Neuron (in vitro differentiated cells): ENCODE measurements at regions not wholly inside any gene's neighbourhood (a gene's known extent, or its start where the extent isn't known, plus 50 kb on each side); places are given as distances from the start of the nearest gene placed in this dataset.
"Not testable (repeated sequence)": the region's sequence is repeated elsewhere in the genome, so short reads cannot be mapped to it uniquely, and the experiment has no call there.

Experiments
- H2AFZ ChIP-seq: one replicate; pipeline ENCODE4 v1.6.1; 2013; ENCODE audit warnings: low read depth, mild to moderate bottlenecking, inconsistent platforms, low read length, moderate library complexity
- H3K27me3 ChIP-seq: one replicate; pipeline ENCODE4 v1.6.1; 2013; ENCODE audit warnings: low read length; ENCODE audit not compliant: insufficient read depth
- H3K36me3 ChIP-seq: one replicate; pipeline ENCODE4 v1.6.1; 2013; ENCODE audit warnings: low read length; ENCODE audit not compliant: insufficient read depth
- H3K4me1 ChIP-seq: one replicate; pipeline ENCODE4 v1.6.1; 2013; ENCODE audit warnings: low read length; ENCODE audit not compliant: insufficient read depth
- H3K4me3 ChIP-seq: 2 replicates; pipeline ENCODE4 v1.5.1; 2013; ENCODE audit warnings: mild to moderate bottlenecking, low read length, moderate library complexity
- H3K9me3 ChIP-seq: one replicate; pipeline ENCODE4 v1.6.1; 2013; ENCODE audit warnings: low read length

- Histone ChIP-seq H2AFZ (no peak overlapping the region), H3K36me3 (no peaks in the 10 kb centered on the region), H3K27me3 (no peaks in the 10 kb centered on the region), H3K9me3 (no peaks in the 10 kb centered on the region), H3K4me3 (no peak overlapping the region), H3K4me1 (no peaks in the 10 kb centered on the region)
These were observed 204.8 kb upstream of the CCDC54 start for GRCh38 chr3:107172411-107172810.

DNA sequence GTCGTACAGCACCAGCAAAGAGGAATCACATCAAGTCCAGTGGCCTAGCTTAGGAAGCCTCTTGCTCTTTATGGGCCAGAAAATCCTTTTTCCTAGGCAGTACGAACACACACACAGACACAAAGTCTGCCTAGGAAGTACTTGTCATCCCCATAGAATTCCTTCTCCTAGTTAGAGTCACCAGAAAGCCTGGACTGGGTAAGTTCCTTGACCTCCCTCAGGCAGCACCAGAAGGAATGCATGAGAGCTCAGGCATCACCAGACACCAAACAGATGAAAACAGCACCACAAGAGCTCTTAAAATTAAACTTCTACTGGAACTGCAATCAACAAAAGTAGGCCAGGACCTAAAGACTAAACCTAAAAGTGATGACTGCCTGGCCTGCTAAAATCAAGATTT lies 192.9 kb upstream of the CCDC54 start:
- Histone ChIP-seq H3K4me1 (no peaks in the 10 kb centered on the region), H3K27me3 (no peaks in the 10 kb centered on the region), H3K4me3 (no peak overlapping the region), H3K9me3 (no peaks in the 10 kb centered on the region), H3K36me3 (no peaks in the 10 kb centered on the region), H2AFZ (no peak overlapping the region)

GRCh38 chr3:107188262-107188661 lies 189.0 kb upstream of the CCDC54 start:
- no peaks in the 10 kb centered on the region for H3K9me3 ChIP-seq
- no peaks in the 10 kb centered on the region for H3K36me3 ChIP-seq
- no peaks in the 10 kb centered on the region for H3K4me1 ChIP-seq
- no peak overlapping the region for H2AFZ ChIP-seq
- H3K4me3 ChIP-seq = no peak overlapping the region
- no peaks in the 10 kb centered on the region for H3K27me3 ChIP-seq

GRCh38 chr3:107189158-107189791 lies 188.0 kb upstream of the CCDC54 start:
- Histone ChIP-seq H3K9me3 (no peaks in the 10 kb centered on the region), H3K4me3 (no peak overlapping the region), H2AFZ (no peak overlapping the region), H3K36me3 (no peaks in the 10 kb centered on the region), H3K27me3 (no peaks in the 10 kb centered on the region), H3K4me1 (no peaks in the 10 kb centered on the region)

DNA sequence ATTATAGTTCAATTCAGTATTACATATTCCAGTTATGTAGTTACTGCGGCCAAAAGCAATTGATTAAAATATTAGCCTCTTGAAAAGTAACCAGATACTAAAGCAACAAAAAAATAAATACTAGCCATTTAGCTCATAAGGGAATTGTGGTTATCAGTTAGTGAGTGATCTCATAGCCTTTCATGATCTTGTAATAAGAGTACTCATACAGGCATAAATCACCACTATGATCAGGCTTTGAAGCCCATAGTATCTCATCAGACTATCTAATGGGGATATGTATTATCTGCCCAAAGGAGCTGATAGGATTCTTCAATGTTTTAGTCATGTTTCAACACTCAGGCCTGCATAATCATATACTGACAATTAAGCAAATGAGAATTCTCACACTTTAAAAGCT lies 184.1 kb upstream of the CCDC54 start:
- no peak overlapping the region for H3K4me3 ChIP-seq
- no peaks in the 10 kb centered on the region for H3K27me3 ChIP-seq
- no peaks in the 10 kb centered on the region for H3K9me3 ChIP-seq
- no peaks in the 10 kb centered on the region for H3K36me3 ChIP-seq
- no peaks in the 10 kb centered on the region for H3K4me1 ChIP-seq
- H2AFZ ChIP-seq = no peak overlapping the region

DNA sequence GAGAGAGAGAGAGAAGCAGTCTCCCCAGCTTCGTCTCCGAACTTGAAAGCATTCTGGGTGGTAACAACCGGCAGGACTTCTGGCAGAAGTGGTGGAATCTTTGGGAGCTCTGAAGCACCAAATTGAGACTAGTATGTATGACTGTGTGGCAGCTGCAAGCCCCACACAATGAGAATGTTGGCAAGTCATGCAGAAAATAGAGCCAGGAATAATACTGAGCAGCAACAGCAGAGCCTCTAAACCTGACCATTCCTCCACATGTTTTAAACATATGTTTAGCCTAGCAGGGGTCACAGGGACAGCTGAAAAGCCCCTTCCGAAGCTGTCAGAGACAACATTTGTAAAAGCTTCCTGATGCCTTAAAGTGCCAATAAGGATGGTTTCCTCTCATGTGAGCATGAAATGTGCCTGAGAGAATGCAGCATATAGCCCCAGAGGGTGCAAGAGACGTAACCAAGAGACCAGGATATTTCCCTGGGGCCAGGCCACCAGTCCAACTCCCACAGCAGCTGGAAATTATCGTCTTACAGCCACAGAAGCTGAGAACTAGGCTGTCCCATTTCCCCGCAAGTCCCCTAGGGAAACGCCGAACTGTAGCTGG lies 178.6 kb upstream of the CCDC54 start:
- H3K9me3 ChIP-seq = no peaks in the 10 kb centered on the region
- no peaks in the 10 kb centered on the region for H3K36me3 ChIP-seq
- no peak overlapping the region for H3K4me3 ChIP-seq
- no peaks in the 10 kb centered on the region for H3K27me3 ChIP-seq
- no peak overlapping the region for H2AFZ ChIP-seq
- H3K4me1 ChIP-seq = peaks cover 6% of the 10 kb centered on the region

- Histone ChIP-seq H3K4me3 (no peak overlapping the region), H3K9me3 (no peaks in the 10 kb centered on the region), H2AFZ (no peak overlapping the region), H3K4me1 (peaks cover 6% of the 10 kb centered on the region), H3K36me3 (no peaks in the 10 kb centered on the region), H3K27me3 (no peaks in the 10 kb centered on the region)
These were observed 176.1 kb upstream of the CCDC54 start for GRCh38 chr3:107201146-107201545.

DNA sequence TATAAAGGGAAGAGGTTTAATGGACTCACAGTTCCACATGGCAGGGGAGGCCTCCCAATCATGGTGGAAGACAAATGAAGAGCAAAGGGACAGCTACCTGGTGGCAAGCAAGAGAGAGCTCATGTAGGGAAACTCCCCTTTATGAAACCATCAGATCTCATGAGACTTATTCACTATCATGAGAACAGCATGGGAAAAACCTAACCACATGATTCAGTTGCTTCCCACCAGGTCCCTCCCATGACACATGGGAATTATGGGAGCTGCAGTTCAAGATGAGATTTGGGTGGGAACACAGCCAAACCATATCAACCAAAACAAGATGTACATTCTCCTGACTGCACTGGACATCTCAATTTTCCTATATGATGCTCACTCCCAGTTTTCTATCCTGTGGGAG lies 174.4 kb upstream of the CCDC54 start:
- H3K27me3 ChIP-seq, H3K4me3 ChIP-seq: not testable (repeated sequence)

GRCh38 chr3:107204121-107204520 lies 173.1 kb upstream of the CCDC54 start:
- Histone ChIP-seq H3K27me3 (no peaks in the 10 kb centered on the region), H3K4me3 (no peak overlapping the region), H3K9me3 (no peaks in the 10 kb centered on the region), H3K36me3 (no peaks in the 10 kb centered on the region), H3K4me1 (peaks cover 19% of the 10 kb centered on the region), H2AFZ (no peak overlapping the region)

More for the DNA sequence above, 174.4 kb upstream of the CCDC54 start:
- not testable (repeated sequence) for H2AFZ ChIP-seq, H3K9me3 ChIP-seq, H3K36me3 ChIP-seq
- peaks cover 13% of the 10 kb centered on the region for H3K4me1 ChIP-seq

- no peaks in the 10 kb centered on the region for H3K27me3 ChIP-seq
- H3K9me3 ChIP-seq = no peaks in the 10 kb centered on the region
- H2AFZ ChIP-seq = no peak overlapping the region
- no peak overlapping the region for H3K4me3 ChIP-seq
- no peaks in the 10 kb centered on the region for H3K36me3 ChIP-seq
- H3K4me1 ChIP-seq = peaks cover 21% of the 10 kb centered on the region
These were observed 171.9 kb upstream of the CCDC54 start for GRCh38 chr3:107205358-107205757.

- Histone ChIP-seq H3K4me3 (no peak overlapping the region), H3K36me3 (no peaks in the 10 kb centered on the region), H3K4me1 (peaks cover 21% of the 10 kb centered on the region), H3K27me3 (no peaks in the 10 kb centered on the region), H2AFZ (no peak overlapping the region), H3K9me3 (no peaks in the 10 kb centered on the region)
These were observed 171.1 kb upstream of the CCDC54 start for GRCh38 chr3:107206141-107206540.

DNA sequence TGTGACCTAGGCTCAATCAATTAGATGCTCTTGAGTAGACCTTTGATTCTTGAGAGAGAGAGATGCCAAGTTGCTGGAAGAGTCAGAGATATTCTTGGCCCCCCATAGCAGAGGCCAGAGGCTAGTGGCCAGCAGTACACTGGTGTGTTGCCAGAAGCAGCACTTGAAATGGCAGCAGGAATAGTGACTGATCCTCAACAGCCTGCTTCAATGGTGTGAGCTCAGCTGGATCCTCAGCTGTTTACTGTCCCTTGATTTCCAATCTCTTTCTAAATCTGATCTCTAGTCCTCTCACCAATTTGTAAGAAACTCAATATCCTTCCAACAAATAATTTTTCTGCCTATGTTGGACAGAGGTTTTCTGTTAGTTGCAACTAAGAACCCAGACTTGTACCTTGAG lies 170.3 kb upstream of the CCDC54 start:
- peaks cover 21% of the 10 kb centered on the region for H3K4me1 ChIP-seq
- H3K4me3 ChIP-seq = no peak overlapping the region
- H3K9me3 ChIP-seq = no peaks in the 10 kb centered on the region
- H3K27me3 ChIP-seq = no peaks in the 10 kb centered on the region
- no peak overlapping the region for H2AFZ ChIP-seq
- H3K36me3 ChIP-seq = no peaks in the 10 kb centered on the region

GRCh38 chr3:107208100-107208499 lies 169.1 kb upstream of the CCDC54 start:
- Histone ChIP-seq H3K36me3 (no peaks in the 10 kb centered on the region), H3K9me3 (no peaks in the 10 kb centered on the region), H3K4me3 (no peak overlapping the region), H2AFZ (no peak overlapping the region), H3K4me1 (peaks cover 21% of the 10 kb centered on the region), H3K27me3 (no peaks in the 10 kb centered on the region)

DNA sequence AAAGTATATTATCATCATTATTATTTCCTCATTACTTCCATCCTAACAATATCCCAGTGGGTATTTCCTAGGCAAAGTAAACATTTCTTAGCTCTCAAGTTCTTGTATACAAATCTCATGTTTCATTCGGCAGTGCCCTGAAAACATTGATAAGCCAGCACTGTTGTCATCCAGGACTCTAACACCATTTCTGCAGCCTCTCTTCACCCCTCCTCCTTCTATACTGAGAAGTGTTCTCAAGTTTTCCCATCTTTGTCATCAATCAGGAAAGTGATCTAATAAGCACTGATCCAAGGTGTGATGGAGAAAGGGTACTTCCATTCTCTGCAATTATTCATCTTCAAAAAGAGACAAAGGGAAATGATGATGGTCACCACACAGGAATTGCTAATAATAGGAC lies 168.4 kb upstream of the CCDC54 start:
- no peaks in the 10 kb centered on the region for H3K36me3 ChIP-seq
- H2AFZ ChIP-seq = no peak overlapping the region
- H3K27me3 ChIP-seq = no peaks in the 10 kb centered on the region
- H3K4me1 ChIP-seq = peaks cover 21% of the 10 kb centered on the region
- H3K9me3 ChIP-seq = no peaks in the 10 kb centered on the region
- no peak overlapping the region for H3K4me3 ChIP-seq
